NCI-H1092 (cell line): ENCODE measurements at regions not wholly inside any gene's neighbourhood (a gene's known extent, or its start where the extent isn't known, plus 50 kb on each side); places are given as distances from the start of the nearest gene placed in this dataset.

Experiments used
- DNase-seq: peaks from one replicate; lab custom pipeline; 2025; lab: John Stamatoyannopoulos, UW

DNA sequence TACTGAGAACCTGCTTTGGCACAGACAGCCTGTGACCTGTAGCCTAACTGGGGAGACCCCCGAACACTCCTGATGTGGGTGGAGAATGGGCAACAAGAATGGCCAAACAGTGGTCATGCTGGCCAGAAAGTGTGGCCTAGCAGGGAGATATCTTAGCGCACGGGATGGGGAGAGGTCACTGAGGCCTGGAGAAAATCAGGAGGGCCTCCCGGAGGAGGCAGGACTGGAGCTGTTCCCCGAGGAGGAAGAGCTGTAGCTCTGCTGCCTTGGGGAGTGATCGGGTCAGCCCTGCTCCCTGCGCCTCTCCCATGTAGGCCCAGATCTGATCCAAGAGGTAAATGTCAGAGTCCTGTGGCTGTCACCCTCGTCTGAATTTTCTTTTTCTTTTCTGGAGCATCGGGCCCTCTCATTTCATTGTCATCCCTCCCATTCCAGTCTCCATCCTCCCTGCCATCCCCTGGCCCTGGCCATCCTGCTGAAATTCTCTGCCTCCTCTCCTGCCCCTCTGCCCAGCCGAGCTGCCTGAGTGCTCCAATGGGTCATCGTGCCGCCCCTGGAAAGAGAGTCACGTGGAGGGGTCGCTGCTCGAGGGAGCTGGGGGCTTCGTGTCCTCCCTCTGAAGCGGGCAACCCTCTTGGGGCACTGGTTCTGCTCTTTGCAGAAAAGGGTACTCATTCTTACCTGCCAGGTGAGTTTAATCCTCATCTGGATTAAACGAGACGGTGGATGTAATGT is 242.9 kb downstream of the HAUS1 start:
- DNase-seq: no peak

DNA sequence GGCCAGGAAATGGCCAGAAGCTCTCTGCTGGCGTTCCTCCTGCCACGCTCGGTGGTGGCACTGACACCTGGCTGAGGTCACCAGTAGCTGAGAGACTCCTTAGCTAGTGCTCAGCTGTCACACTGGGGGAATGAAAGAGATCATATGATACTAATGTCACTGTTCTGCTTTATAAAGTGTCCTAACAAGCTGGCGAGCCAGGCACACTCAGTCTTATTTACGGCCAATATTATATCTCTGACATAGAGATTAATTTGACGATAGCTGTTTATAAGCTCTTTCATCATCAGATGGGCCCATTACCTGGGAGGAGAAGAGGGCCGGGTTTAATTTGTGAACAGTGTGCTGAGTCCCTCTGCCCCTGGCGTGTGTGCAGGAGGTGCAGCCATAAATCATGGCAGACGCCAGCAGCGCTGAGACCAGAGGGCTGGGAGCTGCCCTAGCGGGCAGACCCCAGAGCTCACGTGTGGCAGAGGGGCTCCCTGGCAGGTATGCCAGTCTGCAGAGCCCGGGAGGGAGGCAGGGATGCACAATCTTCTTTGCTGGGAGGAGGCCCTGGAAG is 246.5 kb downstream of the HAUS1 start:
- DNase-seq: no peak

DNA sequence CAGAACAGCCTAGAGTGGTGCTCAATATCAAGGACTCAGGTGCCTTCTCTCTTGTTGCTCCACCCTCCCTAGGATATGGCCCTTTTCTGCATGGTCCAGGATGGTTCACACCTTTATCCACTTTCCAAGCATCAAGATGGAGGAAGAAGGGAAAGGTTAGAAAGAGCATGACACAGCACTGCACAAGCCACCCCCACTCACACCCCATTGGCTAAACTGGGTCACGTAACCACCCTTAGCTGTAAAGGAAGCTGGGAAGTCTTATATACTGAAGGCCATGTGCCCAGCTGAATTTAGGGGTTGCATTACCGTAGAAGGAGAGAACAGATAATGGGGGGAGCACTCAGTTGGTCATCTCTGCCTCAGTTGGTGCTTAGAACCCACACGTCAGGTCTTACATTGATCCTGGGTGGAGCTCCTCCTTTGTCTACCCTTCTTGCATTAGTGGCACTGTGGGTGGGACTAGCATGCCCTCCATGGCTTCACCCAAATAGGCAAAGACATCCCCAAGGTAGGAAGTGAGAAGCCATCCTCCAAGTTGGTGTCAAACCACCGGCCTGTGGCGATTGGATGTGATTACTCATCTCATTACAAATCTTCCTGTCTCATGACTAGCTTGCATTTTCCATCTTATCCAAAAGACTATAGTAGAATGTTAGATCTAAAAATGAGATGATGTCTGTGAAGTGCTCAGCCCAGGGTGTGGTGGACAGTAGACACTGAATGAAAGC is 248.5 kb downstream of the HAUS1 start:
- DNase-seq: no peak

GRCh38 chr18:46353460-46353859 is 249.3 kb downstream of the HAUS1 start:
- DNase-seq: no peak

DNA sequence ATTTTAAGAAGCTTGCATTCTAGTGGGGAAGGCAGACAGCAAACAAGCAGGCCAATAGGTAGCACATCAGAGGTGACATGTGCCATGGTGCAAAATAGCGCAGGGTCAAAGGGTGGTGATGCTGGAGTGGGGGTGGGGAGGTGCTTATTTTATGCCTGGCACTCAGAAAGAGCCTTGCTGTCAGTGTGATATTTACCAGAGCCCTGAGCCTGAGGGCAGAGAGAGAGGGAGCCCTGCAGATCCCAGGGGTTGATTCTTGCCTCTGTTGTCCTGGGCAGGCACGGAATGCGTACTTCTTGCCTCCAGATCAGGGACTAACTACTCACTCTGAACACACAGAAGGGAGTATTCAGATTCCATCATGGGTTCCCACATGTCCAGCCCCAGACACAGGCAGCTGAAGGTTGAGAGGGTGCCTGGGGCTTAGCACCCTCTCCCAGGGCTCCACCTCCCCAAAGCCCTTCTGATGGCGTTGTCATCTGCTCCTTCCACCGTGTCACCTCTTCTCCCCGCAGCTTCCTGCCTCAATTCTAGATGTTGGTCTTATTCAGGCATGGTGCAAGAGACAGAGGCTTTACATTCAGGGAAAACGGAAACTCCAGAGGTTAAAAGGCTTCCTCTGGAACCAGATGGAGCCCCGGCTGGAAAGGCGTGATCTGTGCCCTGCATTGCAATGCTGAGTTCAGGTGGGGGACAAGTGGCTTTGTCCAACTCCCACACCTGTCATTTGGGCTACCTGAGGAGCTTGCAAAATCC is 252.3 kb downstream of the HAUS1 start:
- no peak for DNase-seq

- no peak for DNase-seq
Observed at GRCh38 chr18:46360102-46360699, 256.0 kb downstream of the HAUS1 start.

DNA sequence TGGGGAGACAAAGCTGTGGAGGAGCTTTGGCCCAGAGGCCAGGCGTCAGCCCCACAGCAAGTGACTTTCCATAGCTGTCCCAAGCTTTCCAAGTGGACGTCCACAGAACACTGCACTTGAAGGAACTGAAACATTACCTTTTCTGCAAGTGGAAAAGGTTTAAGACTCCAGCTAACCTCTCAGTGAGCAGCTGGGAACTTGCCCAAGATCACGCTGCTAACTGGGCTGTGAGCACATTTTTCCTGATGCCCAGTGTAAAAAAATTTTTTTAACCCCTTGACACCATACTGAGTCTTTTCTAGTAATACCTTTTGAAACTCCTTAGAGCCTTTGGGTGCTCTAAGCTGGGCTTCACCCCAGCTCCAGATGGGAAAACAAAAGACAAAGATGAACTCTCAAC is 256.7 kb downstream of the HAUS1 start:
- DNase-seq: no peak

GRCh38 chr18:46362533-46362932 is 258.3 kb downstream of the HAUS1 start:
- DNase-seq: no peak

GRCh38 chr18:46364048-46364447 is 259.9 kb downstream of the HAUS1 start:
- no peak for DNase-seq

DNA sequence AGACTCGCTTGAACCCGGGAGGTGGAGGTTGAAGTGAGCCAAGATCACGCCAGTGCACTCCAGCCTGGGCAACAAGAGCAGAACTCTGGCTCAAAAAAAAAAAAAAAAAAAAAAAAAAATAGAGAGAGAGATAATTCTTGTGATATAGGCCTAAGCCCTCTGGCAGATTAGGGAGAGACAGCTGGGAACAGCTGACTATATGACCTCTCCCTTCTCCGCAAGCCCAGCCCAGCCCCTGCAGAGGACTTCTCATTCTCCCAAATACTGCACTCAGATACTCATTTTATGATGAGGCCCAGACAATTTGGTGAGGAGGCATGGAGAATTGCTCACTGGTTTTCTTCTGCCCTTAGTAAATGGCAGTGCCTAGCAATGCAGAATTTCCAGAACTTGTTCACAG is 262.0 kb downstream of the HAUS1 start:
- no peak for DNase-seq

DNA sequence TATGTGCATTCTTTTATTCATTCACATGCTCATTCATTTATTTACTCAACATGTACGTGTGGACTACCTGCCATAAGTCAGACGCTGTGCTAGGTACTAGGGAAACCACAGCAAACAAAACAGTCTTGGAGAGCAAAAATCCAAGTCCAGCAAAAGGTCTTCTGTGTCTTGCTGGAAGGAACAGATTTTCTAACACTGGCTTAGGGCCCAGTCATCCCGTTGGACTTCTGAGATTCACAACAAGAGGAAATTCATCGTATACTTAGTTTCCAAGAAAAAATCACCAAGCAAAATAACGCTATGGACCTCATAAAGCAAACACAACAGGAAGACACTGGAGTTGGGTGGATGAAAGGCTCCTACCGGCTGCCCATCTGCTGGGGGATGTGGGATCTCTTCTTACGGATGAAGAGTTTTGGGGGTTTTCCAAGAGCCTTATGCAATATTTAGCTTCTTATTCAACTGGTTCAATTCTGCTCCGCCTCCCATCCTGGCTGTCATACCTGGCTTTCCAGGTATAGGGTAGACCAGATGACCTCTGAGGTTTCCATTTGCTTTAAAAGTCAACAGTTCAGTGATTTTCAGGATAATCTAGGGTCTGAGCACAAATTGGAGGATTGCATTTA is 262.7 kb downstream of the HAUS1 start:
- no peak for DNase-seq

DNA sequence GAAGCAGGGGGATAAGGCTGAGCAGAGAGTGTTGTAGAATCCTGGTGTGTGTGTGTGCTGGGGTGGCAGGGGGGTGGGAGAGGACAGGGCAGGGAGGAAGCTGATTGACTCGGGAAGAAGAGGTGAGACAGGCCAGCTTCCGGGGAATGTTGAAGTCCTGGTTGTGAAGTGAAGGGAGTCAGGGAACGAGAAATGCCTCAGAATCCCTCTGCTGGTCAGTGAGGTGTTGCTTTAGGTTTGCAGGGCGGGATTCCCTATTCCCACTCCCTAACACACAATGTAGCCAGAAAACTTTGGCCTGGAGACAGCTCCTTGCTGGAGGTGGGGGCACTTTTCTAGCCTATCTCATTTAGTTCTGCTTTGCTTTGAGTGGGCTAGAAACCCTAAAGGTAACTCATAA is 265.1 kb downstream of the HAUS1 start:
- DNase-seq: no peak

DNA sequence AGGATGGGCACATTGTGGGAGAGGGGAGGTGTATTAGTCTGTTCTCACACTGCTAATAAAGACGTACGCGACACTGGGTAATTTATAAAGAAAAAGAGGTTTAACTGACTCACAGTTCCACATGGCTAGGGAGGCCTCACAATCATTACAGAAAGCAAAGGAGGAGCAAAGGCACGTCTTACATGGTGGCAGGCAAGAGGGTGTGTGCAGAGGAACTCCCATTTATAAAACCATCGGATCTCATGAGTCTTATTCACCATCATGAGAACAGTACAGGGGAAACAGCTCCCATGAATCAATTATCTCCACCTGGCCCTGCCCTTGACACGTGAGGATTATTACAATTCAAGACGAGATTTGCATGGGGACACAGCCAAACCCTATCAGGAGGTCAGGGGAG is 266.7 kb downstream of the HAUS1 start:
- DNase-seq: no peak

DNA sequence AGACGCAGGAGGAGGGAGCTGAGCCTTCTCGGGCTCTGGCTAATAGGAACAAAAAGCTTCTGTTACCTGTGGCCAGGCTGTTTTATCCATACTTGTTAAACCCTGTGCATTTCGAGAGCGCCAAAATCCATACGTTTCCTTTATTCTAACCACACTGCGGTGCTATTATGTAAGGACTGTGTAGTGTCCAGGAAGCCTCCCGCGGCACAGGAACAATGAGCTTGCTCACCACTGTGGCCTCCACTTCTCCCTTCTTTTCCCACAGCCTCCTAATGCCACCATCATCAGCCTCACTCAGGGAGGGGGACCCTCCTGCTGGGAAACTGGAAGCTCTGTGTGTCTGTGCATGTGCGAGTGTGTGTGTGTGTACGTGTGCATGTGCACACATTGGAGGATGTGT is 268.5 kb downstream of the HAUS1 start:
- DNase-seq: no peak

GRCh38 chr18:46373131-46373530 is 268.9 kb downstream of the HAUS1 start:
- no peak for DNase-seq

GRCh38 chr18:46373791-46374190 is 269.6 kb downstream of the HAUS1 start:
- DNase-seq: no peak

- no peak for DNase-seq
Observed at GRCh38 chr18:46374850-46375249, 270.7 kb downstream of the HAUS1 start.

- no peak for DNase-seq
Observed at GRCh38 chr18:46377557-46377956, 273.4 kb downstream of the HAUS1 start.

DNA sequence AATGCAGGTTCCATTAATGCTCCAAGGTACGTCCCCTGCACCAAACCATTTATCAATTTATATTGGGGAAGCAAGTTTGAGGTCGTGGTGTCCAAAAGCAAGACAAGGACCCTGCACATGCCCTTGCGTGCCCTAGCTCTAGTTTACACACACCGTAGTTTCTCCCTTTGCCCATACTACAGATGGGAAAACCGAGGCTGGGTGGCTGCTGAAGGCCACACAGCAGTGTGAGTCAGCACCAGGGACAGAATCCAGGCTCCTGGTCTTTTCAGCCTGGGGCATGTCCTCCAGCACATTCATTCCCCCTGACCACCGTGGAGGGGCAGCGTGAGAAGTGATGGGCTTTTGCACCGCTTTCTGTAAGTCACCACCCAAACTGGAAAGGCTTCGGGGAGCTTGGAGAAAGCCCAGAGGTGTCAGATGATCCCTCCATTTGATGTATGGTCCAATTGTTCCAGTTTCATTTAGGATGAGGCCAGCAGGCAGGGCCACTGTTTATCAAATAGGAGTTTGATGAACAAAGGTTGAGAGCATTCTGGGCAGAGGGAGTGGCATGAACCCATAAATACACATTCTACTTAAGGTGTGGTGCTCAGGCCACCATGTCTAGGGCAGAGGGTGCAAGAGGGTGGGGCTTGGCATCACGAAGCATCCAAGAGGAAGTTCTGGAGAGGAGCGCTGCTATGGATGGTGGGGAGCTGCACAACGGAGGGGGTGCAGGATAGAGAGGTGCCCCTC is 274.1 kb downstream of the HAUS1 start:
- no peak for DNase-seq

DNA sequence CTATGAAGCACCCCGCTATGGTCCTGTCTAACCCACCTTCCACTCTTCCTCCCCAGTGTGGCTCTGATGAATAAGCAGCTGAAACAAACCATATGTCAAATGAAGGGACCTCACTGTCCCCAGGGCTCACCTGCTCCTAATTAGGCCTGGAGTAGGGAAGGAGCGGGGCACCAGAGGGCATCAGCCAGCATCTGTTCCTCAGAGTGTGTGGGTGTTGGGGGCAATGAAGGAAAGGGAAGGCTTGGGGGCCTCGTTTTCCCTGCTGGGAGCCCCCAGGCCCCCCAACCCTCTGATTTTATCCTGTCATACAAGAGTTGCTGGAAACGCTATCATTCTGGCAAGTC is 274.7 kb downstream of the HAUS1 start:
- no peak for DNase-seq

DNA sequence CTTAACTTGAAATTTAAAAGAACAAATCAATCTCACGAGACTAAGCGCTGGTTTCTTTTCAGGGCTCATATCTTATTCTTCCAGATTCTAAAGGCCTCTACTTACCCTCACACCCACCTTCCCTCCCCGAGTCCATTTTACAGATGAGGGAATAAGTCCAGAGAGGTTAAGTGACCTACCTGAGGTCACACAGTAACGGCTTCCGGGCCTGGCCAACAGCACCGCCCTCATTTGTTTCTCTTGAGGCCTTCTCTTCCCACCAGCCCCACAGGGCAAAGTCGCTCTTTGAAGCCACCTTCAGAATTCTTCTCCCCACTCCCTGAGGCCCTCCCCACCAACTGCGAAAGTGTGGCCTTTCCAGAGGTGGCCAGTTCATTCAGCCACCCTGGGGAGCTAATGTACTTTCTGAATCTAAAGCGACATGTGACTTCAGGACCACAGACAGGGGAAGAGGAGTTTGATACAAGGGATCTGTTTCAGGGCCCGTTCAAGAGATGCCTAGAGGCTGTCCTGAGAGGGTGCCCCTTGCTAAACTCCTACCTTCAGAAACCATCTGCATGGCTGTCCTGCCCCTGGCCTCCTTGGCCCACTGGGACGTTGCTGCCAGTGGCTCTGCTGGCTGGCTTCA is 275.3 kb downstream of the HAUS1 start:
- no peak for DNase-seq
